GM21717 (cell line): ENCODE measurements at regions not wholly inside any gene's neighbourhood (a gene's known extent, or its start where the extent isn't known, plus 50 kb on each side); places are given as distances from the start of the nearest gene placed in this dataset.

Experiments
- ATAC-seq: cut with Tn5 transposase; IDR thresholded peaks from one replicate; pipeline ENCODE4 v1.9.1; 2021; ENCODE audit warnings: mild to moderate bottlenecking, moderate library complexity; ENCODE audit not compliant: unreplicated experiment

DNA sequence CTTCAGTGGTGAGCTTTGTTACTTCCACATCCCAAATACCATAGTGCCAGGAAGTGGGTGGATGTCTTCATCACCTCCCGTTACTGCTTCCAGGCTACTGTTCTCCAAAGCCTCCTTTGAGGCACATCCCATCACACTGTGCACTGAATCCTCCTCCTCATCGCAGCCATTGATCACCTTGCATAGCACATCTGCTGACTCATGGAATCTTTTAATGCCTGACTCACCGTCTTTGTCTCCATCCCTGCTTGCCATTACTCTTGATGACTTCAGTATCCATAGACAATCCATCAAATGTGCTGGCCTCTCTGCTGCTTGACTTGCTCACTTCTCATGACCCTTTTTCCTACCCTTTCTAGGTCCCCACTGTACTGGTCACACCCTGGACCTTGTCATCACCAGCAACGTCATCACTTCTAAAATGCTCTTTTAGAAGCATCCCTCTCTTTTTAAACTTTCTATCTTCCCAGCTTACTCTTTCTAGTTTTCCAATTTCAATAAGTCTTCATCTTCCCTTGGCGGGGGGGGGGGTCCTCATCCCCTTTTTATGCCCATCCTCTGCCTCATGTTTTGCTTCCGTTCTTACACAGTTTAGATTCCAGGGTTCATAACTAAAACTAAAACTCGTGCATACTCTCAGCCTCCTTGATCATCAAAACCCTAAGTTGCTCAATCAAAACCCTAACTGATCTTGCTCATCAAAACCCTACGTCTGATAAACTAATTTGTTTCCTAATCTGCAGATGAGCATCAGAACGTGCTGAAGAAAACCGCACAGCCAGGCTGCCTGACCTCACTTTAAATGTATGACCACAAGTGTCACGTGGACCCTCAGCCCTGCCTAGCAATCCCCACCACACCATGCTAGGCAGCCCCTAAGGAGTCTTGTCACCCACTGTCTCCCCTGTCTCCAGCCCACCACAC lies 289.7 kb upstream of the ZFHX3 start:
- ATAC-seq: no peak

DNA sequence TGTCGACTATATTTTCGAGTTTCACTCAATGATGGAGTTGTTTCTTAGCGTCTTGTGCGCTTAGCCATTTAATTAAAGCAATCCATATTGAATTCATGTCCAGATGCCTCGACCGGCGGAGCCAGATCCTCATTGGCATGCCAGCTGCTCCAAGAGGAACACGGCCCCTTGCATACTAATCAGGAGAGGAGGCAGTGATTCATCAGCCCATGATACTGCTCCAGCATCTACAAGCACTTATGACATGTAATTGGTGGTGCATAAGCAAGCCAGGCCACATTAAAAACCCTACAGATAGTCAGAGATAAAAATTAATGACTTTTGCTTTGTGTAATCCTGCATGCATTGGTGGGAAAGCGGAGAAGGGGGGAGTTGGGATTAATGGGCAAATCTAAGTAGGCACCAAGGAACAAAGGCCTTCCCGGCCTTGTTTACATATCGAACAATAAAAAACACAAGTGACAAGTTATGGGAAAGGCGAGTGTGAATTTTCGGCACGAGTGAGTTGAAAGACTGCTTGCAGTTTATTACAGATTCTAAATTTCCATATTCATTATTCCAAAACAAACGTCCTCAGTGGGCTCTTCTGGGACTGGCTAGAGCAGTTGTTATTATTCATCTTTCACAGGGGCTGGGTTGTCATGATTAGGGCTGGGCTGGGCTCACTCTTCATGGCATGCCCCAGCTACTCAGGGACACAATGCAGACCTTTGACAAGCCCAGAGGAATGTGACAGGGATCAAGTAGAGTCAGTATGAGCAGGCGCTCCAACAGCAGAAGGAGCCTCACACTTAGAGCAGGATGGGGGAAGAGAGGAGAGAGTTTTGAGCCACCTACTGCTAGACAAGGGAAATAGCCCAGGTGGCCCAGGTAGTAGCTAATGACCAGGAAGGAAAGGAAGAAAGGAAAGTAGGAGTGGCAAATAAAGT lies 281.7 kb upstream of the ZFHX3 start:
- ATAC-seq: no peak

DNA sequence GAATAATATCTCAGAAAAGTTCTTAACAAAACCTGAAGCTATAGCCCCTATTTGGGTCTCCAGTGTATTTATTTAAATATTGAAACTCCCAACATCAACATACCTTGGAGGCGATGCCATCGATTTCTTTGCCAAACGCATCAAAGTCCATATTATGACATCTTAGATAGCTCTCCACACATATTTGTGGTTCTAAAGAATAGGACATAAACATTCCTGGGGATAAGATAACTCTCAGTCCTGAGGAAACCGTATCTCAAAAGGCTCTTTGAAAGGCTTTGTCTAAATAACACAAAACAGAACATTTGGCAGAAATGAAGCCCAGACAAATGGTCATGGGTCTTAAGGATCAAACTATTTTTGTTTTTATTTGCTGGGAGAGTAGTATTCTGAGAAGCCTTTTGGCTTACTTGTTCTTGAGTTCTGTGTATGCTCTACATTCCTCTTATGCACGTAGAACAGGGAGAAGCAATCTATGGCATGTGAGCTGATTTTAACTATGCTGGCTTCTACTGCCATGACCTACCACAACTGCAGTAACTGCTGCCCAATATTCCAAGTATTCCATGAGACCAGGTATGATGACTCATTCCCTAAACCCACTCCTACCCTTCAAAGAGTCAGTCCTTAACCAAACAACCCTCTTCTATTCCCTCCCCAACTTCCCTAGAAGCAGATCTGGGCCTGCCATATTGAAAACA lies 279.0 kb upstream of the ZFHX3 start:
- no peak for ATAC-seq

DNA sequence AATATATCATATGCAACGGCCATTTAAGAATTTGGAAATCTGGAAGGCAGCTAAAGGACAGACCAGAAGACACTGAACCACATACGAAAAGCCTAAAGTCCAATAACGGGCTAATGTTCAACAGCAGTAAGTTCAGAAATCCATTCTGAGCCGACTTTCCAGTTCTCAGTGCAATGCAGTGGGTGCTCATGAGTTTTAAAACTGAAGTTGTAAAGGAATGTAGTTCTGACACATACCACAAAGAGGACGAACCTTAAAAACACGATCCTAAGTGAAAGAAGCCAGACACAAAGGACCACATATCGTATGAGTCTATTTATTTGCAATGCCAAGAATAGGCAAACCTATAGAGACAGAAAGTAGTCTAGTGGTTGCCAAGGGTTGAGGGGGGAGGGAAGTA lies 278.3 kb upstream of the ZFHX3 start:
- no peak for ATAC-seq

DNA sequence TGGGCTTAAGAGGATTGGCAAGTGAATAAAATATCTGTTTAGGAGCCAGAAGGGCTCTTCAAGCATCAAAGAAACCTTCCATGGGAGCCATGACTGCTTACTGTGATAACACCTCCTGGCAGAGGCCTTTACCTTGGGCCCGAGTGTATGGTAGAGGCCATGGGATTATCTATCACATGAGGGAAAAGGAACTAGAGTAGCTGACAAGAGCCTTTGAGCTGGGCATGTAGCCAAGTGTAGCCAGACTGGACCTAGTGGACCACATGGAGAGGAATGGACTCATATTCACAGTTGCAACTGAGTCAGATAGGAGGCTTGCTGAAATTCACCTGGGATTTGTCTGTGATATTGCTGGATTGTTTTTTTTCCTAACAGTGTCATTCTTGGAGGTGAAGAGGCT lies 276.0 kb upstream of the ZFHX3 start:
- no peak for ATAC-seq

GRCh38 chr16:73322856-73323255 lies 274.9 kb upstream of the ZFHX3 start:
- ATAC-seq: no peak

- no peak for ATAC-seq
Measured at GRCh38 chr16:73321853-73322252, 273.9 kb upstream of the ZFHX3 start.

DNA sequence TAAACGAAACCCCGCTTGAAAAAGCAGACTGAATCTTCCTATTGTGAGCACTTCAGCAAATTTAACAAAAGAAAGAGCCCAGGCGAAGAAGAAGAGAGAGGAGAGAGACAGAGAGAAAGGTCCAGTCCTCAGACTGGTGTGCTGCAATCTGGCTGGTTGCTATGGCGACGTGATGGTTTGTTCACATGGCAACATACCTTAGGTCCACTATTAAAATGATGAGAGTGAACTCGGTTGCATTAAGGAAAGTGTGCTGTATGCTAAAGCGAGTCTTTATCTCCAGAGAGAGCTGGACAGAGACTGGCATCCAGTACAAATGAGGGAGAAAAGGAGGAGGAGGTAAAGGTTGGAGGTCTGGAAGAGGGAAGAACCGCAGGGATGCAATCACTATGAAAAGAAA lies 271.8 kb upstream of the ZFHX3 start:
- no peak for ATAC-seq

DNA sequence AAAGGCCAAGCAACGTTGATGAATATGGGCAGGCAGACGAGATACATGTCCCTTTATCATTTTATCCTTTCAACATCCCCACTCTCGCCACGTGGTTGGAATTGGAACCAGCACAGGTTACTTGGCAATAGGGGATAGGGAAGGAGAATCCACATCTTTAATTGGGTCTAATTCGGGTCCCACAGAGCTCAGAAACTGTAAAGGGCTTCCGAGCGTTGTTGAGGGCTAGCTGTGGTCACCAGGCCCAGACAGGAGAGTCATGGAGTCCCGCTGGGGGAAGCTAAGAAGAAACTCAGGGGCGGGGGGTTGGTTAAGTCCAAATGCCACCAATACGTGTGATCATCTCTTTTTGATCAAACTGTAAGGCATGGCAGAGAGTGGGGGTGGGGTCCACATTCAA lies 271.3 kb upstream of the ZFHX3 start:
- no peak for ATAC-seq

DNA sequence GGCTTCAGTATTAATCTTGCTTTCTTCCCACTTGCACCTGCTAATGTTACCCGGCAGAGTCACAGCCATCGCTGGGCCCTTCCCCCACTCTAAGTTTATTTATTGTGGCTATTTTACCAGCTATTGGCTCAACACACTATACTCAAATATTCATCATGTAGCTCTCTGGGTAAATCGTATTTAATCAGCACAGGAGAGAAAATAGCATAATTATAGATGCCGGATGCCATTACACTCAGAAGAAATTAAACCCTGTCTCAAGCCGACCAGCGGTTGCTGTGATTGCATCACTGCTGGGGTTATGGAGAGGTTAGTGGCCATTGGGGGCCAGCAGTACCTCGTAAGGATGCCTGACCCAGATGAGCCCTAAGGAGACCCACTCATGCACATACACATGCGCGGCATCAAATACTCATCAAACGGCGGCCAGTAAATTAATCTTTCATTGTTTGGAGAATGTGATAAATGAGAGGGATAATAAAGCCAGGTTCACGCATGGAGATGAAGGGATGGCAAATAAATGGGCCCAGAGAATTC lies 269.5 kb upstream of the ZFHX3 start:
- ATAC-seq: no peak

DNA sequence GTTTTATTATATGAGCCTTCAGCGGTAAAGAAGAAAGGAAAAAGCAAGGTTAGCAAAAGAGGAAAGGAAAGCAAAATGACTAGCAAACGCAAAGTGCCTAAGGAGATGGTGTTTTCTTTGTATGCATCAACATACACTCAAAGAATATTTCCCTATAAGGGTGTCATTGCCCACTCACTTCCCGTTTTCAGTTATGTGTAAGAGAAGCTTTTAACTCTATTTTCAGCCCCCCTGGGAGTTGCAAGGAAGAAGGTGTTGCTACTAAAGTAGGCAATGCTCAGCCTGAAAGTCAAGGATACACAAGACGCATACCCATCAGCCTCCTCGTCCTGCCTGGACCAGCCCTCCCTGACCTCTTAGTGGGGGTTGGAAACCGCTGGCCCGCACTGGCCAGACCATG lies 267.7 kb upstream of the ZFHX3 start:
- peak; percentile 80 for ATAC-seq

DNA sequence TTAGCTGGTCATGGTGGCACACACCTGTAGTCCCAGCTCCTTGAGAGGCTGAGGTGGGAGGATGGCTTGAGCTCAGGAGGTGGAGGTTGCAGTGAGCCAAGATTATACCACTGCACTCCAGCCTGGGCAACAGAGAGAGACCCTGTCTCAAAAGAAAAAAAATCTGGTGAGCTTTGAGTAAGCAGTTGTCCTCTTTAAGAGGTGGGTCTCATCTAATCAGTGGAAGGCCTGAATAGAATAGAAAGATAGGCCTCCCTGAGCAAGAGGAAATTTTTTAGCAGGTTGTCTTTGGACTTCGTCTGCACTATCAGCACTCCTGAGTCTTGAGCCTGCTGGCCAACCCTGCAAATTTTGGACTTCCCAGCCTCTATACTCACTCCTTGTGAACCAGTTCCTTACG lies 266.0 kb upstream of the ZFHX3 start:
- no peak for ATAC-seq

DNA sequence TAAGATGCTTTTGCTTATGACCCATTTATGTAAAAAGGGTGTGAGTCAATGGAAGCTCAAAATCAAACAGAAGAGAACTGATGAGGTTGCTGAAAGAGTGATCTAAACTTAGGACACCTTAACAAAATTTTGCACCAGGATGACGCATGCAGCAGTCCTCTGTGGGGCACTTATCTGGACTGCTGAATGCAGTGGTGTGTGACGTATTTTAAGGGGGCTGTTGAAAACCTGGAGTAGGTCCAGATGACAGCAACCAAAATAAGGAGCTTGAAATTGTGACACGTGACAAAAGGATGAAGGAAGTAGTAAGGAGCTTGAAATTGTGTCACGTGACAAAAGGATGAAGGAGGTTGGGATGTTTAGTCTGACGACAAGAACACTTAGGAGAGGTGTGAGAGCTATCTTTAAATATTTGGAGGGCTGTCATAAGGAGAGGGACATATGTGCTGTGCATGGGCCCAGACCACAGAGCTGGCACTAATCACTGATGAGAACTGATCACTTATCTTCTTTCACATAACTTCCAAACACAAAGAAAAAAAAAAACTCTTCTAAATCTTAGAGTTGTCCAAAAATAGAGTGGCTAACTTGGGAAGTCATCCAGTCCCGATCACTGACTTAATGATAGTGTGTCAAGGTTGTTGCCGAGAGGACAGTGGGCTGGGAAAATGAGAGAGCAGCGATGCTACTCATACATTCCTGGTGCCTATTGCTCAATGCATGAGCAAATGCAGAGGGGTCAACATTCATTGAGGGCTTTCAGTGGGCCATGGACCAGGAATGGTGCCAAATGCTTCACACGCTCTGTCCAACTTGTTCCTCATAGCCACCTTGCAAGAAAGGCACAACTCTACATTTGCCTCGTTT lies 264.2 kb upstream of the ZFHX3 start:
- no peak for ATAC-seq

DNA sequence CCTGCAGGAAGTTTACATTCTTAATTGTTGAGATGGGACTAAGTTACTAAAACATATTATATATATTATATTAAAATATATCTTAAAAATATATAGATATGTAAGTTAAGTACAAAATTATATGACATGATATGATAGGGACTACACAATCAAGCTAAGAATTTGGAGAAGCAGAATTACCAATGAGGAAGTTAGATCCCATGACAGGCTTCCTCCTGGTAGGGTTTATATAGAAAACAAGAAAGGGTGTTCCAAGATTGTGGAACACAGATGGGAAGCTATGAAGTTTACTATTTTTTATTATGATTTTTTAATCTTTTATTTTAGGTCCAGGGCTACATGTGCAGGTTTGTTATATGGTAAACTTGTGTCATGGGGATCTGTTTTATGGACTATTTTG lies 260.8 kb upstream of the ZFHX3 start:
- ATAC-seq: no peak

DNA sequence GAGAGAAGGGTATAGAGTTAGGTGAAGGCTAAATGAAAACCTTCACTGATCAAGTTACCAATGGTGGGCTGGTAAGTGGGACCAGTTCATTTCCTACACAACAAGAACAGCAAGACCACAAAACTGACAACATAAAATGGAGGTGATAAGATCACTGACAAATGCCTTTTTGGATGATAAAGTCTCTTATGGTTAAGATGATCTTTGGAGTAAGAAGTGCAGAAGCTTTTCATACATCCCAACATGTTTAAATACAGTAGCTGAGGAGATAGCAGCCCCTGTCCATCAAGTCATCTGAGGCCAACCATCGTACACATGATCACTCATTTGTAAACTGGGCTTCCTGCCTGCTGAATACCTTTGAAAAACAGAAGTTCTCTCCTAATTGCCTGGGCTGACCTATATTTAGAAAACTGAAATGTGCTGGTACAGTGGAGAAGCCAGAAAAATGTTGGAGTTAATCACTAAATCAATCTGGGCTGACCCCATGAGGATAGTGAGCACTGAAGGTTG lies 259.0 kb upstream of the ZFHX3 start:
- ATAC-seq: no peak

GRCh38 chr16:73304008-73304774 lies 256.3 kb upstream of the ZFHX3 start:
- no peak for ATAC-seq

DNA sequence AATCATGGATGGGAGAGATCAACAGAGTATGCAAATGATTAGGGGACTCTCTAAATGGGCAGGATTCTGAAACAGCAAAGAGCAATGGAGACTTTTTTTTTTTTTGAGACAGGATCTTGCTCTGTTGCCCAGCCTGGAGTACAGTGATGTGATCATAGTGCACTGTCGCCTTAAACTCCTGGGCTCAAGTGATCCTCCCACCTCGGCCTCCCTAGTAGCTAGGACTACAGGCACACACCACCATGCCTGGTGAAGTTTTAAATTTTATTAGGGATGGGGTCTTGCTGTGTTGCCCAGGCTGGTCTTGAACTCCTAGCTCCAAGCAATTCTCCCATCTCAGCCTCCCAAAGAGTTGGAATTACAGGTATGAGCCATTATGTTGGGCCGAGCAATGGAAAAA lies 255.0 kb upstream of the ZFHX3 start:
- ATAC-seq: no peak

- ATAC-seq: no peak
Measured at GRCh38 chr16:73301984-73302383, 254.1 kb upstream of the ZFHX3 start.

DNA sequence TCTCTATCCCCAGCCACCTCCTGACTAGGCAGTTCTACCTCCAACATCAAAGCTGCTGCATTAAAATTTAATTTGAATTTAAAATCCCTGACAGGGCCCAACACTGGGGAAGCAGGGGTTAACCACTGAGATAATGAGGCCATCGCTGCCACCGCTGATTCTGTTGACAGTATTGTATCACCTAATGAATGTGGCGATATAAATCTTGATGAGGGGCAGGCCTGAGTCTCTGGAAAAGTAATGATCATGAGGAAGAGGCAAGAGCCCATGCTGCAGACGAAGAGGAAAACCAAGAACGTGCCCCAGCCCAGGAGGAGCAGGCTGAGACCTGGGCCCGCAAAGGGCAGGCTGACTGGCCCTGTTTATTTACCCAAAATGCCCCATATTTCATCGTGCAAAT lies 251.4 kb upstream of the ZFHX3 start:
- no peak for ATAC-seq
